OCI-LY7 (cell line): ENCODE measurements at regions not wholly inside any gene's neighbourhood (a gene's known extent, or its start where the extent isn't known, plus 50 kb on each side); places are given as distances from the start of the nearest gene placed in this dataset.

Experiments used
- CTCF ChIP-seq: fragments of 200-600 bp; sonication (generic); conservative IDR thresholded peaks from 2 replicates; pipeline ENCODE4 v1.5.1; 2014; ENCODE audit warnings: mild to moderate bottlenecking, antibody characterized with exemption, low read length, moderate library complexity, mixed read lengths
- EZH2phosphoT487 ChIP-seq: fragments of 200-600 bp; sonication (generic); IDR thresholded peaks from 2 replicates; pipeline ENCODE4 v1.6.1; 2018; ENCODE audit warnings: low read depth, borderline replicate concordance, mild to moderate bottlenecking, mixed run types, antibody characterized with exemption, low read length, moderate library complexity, mixed read lengths

GRCh38 chr2:78077633-78078032 lies 555.5 kb upstream of the LRRTM4 start:
- TF ChIP-seq CTCF (no peak), EZH2phosphoT487 (no peak)
